ENCODE measurements at regions not wholly inside any gene's neighbourhood (a gene's known extent, or its start where the extent isn't known, plus 50 kb on each side); places are given as distances from the start of the nearest gene placed in this dataset.

DNA sequence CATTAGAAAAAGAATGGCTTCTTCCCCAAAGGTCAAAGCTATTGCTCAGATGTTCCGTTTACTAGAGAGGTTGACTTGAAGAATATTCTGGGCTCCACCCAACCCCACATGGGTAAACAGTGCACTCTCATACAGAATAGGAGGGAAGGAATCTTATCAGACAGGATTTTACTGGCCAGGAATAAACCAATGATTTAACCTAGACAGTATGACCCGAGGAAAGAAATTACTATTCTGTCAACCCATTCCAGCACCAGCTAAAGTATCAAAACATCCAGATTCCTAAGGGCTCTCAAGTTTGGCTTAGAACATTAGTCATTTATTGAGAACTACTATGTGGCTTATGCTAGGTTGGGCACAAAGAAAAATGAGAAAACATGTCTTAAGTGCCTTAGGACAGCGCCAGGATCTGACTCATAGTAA, 493.6 kb upstream of the KLF4 start:
- H3K27me3 ChIP-seq (ENCODE audit: control insufficient read depth, insufficient read depth, low read length) = no peaks in the 10 kb centered on the region
- H3K9ac ChIP-seq (ENCODE audit: low read length) = no peak overlapping the region
- H3K9me3 ChIP-seq (ENCODE audit: control insufficient read depth, low read length) = no peaks in the 10 kb centered on the region
- no peak overlapping the region for H3K4me3 ChIP-seq (ENCODE audit: low read length)
- no peaks in the 10 kb centered on the region for H3K36me3 ChIP-seq (ENCODE audit: control insufficient read depth, insufficient read depth, low read length)
- H3K4me1 ChIP-seq (ENCODE audit: control insufficient read depth, insufficient read depth, low read length) = no peaks in the 10 kb centered on the region

DNA sequence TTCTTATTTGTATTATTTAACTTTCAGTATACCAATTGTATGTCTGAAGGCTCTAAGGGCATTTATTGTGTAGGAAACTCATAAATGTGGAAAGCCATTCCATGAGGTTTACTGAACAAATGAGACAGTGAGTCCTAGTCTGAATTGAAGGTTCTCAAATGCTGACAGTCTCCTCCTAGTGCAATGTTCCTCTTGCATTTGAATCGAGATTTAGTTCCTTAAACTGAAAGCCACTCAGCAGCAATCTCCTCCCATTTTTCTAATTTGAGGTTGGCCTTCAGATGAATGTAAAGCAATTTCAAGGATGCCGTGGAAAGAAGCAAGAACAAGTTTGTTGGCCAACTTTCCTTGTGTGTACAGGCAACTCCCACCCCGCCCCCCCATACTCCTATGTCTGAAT, 493.2 kb upstream of the KLF4 start:
- H3K4me1 ChIP-seq (ENCODE audit: control insufficient read depth, insufficient read depth, low read length) = no peaks in the 10 kb centered on the region
- no peaks in the 10 kb centered on the region for H3K9me3 ChIP-seq (ENCODE audit: control insufficient read depth, low read length)
- H3K27me3 ChIP-seq (ENCODE audit: control insufficient read depth, insufficient read depth, low read length) = no peaks in the 10 kb centered on the region
- H3K36me3 ChIP-seq (ENCODE audit: control insufficient read depth, insufficient read depth, low read length) = no peaks in the 10 kb centered on the region
- H3K9ac ChIP-seq (ENCODE audit: low read length) = no peak overlapping the region
- H3K4me3 ChIP-seq (ENCODE audit: low read length) = no peak overlapping the region

- no peaks in the 10 kb centered on the region for H3K27me3 ChIP-seq (ENCODE audit: control insufficient read depth, insufficient read depth, low read length)
- no peak overlapping the region for H3K4me3 ChIP-seq (ENCODE audit: low read length)
- H3K9ac ChIP-seq (ENCODE audit: low read length) = no peak overlapping the region
- no peaks in the 10 kb centered on the region for H3K36me3 ChIP-seq (ENCODE audit: control insufficient read depth, insufficient read depth, low read length)
- H3K4me1 ChIP-seq (ENCODE audit: control insufficient read depth, insufficient read depth, low read length) = no peaks in the 10 kb centered on the region
- no peaks in the 10 kb centered on the region for H3K9me3 ChIP-seq (ENCODE audit: control insufficient read depth, low read length)
These were observed 492.4 kb upstream of the KLF4 start for GRCh38 chr9:107982001-107982400.

DNA sequence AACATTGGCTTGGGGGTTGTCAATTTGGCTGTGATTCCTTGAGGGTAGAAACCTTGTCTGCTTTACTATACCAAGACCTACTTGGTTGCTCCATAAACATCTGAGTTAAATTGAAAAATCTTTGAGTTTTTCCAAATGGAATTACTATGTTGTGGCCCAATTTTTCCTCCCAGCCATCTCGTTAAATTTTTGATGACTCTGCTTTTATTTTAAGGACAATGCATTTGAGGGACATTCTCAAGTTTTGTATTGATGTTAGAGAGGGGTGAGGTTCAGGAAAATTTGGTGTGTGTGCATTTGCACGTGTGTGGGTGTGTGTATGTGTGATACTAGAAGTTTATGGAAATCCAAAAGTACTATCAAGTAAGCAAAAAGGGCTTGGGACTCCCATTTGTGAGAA, 491.4 kb upstream of the KLF4 start:
- no peaks in the 10 kb centered on the region for H3K27me3 ChIP-seq (ENCODE audit: control insufficient read depth, insufficient read depth, low read length)
- no peak overlapping the region for H3K9ac ChIP-seq (ENCODE audit: low read length)
- peaks cover 9% of the 10 kb centered on the region for H3K4me1 ChIP-seq (ENCODE audit: control insufficient read depth, insufficient read depth, low read length)
- no peaks in the 10 kb centered on the region for H3K9me3 ChIP-seq (ENCODE audit: control insufficient read depth, low read length)
- no peak overlapping the region for H3K4me3 ChIP-seq (ENCODE audit: low read length)
- no peaks in the 10 kb centered on the region for H3K36me3 ChIP-seq (ENCODE audit: control insufficient read depth, insufficient read depth, low read length)

DNA sequence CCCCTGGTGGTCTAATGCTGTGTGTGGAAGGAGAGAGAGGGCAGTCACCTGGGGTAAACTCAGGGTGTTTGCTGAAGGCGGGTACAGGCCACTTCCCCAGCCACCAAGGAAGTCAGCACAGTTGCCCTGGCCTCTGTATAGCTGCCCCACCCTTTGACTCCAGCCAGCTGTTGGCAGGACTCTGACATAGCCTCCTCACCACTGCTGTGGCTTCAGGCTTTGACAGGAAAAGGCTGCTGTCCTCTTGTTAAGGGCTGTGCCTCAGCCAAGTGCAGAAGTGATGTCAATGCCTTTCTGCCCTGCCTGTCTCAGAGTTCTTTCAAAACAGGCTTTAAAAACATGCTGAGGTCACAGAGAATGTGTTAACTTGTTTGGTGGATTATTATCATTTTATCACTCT, 487.2 kb upstream of the KLF4 start:
- Histone ChIP-seq H3K9me3 (ENCODE audit: control insufficient read depth, low read length) (no peaks in the 10 kb centered on the region), H3K9ac (ENCODE audit: low read length) (no peak overlapping the region), H3K4me3 (ENCODE audit: low read length) (no peak overlapping the region), H3K27me3 (ENCODE audit: control insufficient read depth, insufficient read depth, low read length) (no peaks in the 10 kb centered on the region), H3K4me1 (ENCODE audit: control insufficient read depth, insufficient read depth, low read length) (peaks cover 28% of the 10 kb centered on the region), H3K36me3 (ENCODE audit: control insufficient read depth, insufficient read depth, low read length) (no peaks in the 10 kb centered on the region)

- H3K27me3 ChIP-seq (ENCODE audit: control insufficient read depth, insufficient read depth, low read length) = no peaks in the 10 kb centered on the region
- H3K36me3 ChIP-seq (ENCODE audit: control insufficient read depth, insufficient read depth, low read length) = no peaks in the 10 kb centered on the region
- H3K4me3 ChIP-seq (ENCODE audit: low read length) = no peak overlapping the region
- H3K4me1 ChIP-seq (ENCODE audit: control insufficient read depth, insufficient read depth, low read length) = peaks cover 40% of the 10 kb centered on the region
- H3K9ac ChIP-seq (ENCODE audit: low read length) = no peak overlapping the region
- no peaks in the 10 kb centered on the region for H3K9me3 ChIP-seq (ENCODE audit: control insufficient read depth, low read length)
These were observed 485.9 kb upstream of the KLF4 start for GRCh38 chr9:107975426-107976010.

GRCh38 chr9:107973451-107973850, 483.9 kb upstream of the KLF4 start:
- H3K4me1 ChIP-seq (ENCODE audit: control insufficient read depth, insufficient read depth, low read length) = peaks cover 57% of the 10 kb centered on the region
- H3K9me3 ChIP-seq (ENCODE audit: control insufficient read depth, low read length) = no peaks in the 10 kb centered on the region
- no peak overlapping the region for H3K9ac ChIP-seq (ENCODE audit: low read length)
- H3K36me3 ChIP-seq (ENCODE audit: control insufficient read depth, insufficient read depth, low read length) = no peaks in the 10 kb centered on the region
- no peak overlapping the region for H3K4me3 ChIP-seq (ENCODE audit: low read length)
- H3K27me3 ChIP-seq (ENCODE audit: control insufficient read depth, insufficient read depth, low read length) = no peaks in the 10 kb centered on the region

DNA sequence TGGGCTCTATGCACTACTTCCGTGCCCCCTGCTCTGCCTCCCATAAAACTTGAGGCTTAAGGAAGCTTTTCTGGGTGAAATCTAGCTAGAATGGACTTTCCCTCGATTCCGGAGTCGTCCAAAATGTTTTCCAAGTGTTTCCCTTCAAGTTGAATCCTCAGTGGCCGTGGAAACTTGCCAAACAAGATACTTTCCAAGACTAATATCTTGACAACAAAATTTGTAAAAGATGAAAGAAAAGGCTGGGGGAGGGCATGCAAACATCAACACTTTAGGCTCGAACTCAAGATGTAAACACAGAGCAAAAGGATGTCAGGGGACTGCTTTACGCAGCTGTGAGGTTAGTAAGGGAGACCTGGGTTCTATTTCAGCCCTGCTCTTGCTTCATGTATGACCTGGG, 482.8 kb upstream of the KLF4 start:
- no peak overlapping the region for H3K9ac ChIP-seq (ENCODE audit: low read length)
- H3K4me1 ChIP-seq (ENCODE audit: control insufficient read depth, insufficient read depth, low read length) = peaks cover 66% of the 10 kb centered on the region
- H3K27me3 ChIP-seq (ENCODE audit: control insufficient read depth, insufficient read depth, low read length) = no peaks in the 10 kb centered on the region
- H3K36me3 ChIP-seq (ENCODE audit: control insufficient read depth, insufficient read depth, low read length) = no peaks in the 10 kb centered on the region
- H3K9me3 ChIP-seq (ENCODE audit: control insufficient read depth, low read length) = no peaks in the 10 kb centered on the region
- no peak overlapping the region for H3K4me3 ChIP-seq (ENCODE audit: low read length)

GRCh38 chr9:107971241-107971640, 481.7 kb upstream of the KLF4 start:
- Histone ChIP-seq H3K9me3 (ENCODE audit: control insufficient read depth, low read length) (no peaks in the 10 kb centered on the region), H3K4me1 (ENCODE audit: control insufficient read depth, insufficient read depth, low read length) (peaks cover 59% of the 10 kb centered on the region), H3K4me3 (ENCODE audit: low read length) (no peak overlapping the region), H3K9ac (ENCODE audit: low read length) (no peak overlapping the region), H3K36me3 (ENCODE audit: control insufficient read depth, insufficient read depth, low read length) (no peaks in the 10 kb centered on the region), H3K27me3 (ENCODE audit: control insufficient read depth, insufficient read depth, low read length) (no peaks in the 10 kb centered on the region)

GRCh38 chr9:107970726-107971125, 481.2 kb upstream of the KLF4 start:
- Histone ChIP-seq H3K9me3 (ENCODE audit: control insufficient read depth, low read length) (no peaks in the 10 kb centered on the region), H3K27me3 (ENCODE audit: control insufficient read depth, insufficient read depth, low read length) (no peaks in the 10 kb centered on the region), H3K4me3 (ENCODE audit: low read length) (no peak overlapping the region)

GRCh38 chr9:107969727-107970126, 480.2 kb upstream of the KLF4 start:
- no peaks in the 10 kb centered on the region for H3K36me3 ChIP-seq (ENCODE audit: control insufficient read depth, insufficient read depth, low read length)
- no peaks in the 10 kb centered on the region for H3K9me3 ChIP-seq (ENCODE audit: control insufficient read depth, low read length)
- H3K4me3 ChIP-seq (ENCODE audit: low read length) = no peak overlapping the region
- no peak overlapping the region for H3K9ac ChIP-seq (ENCODE audit: low read length)
- H3K4me1 ChIP-seq (ENCODE audit: control insufficient read depth, insufficient read depth, low read length) = peaks cover 54% of the 10 kb centered on the region
- no peaks in the 10 kb centered on the region for H3K27me3 ChIP-seq (ENCODE audit: control insufficient read depth, insufficient read depth, low read length)

More at GRCh38 chr9:107970726-107971125, 481.2 kb upstream of the KLF4 start:
- no peaks in the 10 kb centered on the region for H3K36me3 ChIP-seq (ENCODE audit: control insufficient read depth, insufficient read depth, low read length)
- H3K9ac ChIP-seq (ENCODE audit: low read length) = no peak overlapping the region
- H3K4me1 ChIP-seq (ENCODE audit: control insufficient read depth, insufficient read depth, low read length) = peaks cover 54% of the 10 kb centered on the region

DNA sequence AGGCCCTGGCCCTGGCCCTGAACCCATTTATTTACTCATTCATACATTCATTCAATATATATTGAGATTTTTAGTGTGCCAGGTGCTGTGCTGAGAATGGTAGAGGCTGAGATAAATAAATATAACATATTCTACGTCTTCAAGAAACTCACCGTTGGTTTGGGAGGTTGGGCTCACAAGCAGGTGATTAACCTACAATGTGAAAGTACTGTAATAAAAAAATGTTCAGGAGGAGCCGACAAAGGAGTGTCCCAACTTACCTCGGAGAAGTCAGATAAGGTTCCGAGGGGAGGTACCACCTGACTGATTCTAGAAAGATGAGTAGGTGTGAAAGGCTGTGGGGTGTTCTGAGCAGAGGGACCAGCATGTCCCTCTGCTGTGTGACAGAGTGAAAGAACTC, 479.6 kb upstream of the KLF4 start:
- H3K4me3 ChIP-seq (ENCODE audit: low read length) = no peak overlapping the region
- H3K4me1 ChIP-seq (ENCODE audit: control insufficient read depth, insufficient read depth, low read length) = peaks cover 54% of the 10 kb centered on the region
- no peak overlapping the region for H3K9ac ChIP-seq (ENCODE audit: low read length)
- no peaks in the 10 kb centered on the region for H3K27me3 ChIP-seq (ENCODE audit: control insufficient read depth, insufficient read depth, low read length)
- H3K9me3 ChIP-seq (ENCODE audit: control insufficient read depth, low read length) = no peaks in the 10 kb centered on the region
- no peaks in the 10 kb centered on the region for H3K36me3 ChIP-seq (ENCODE audit: control insufficient read depth, insufficient read depth, low read length)

DNA sequence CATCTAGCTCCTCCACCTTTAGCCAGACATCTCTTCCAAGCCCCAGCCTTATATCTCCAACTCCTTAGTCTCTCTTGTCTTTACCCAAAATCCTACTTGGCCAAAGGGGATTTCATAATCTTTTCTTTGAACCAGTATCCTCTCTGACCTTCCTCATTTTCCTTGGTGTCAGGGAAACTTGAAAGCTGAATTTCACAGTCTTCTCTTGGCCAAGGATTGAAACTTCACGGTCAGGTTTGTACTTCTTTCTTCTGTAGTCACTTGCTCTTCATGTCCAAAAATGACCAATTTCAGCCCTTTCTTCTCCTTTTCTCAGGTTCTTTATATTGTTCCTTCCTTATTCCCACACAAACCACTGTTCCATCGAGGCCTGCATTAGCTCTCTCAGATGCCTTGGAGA, 473.7 kb upstream of the KLF4 start:
- no peaks in the 10 kb centered on the region for H3K9me3 ChIP-seq (ENCODE audit: control insufficient read depth, low read length)
- H3K4me3 ChIP-seq (ENCODE audit: low read length) = no peak overlapping the region
- peaks cover 21% of the 10 kb centered on the region for H3K4me1 ChIP-seq (ENCODE audit: control insufficient read depth, insufficient read depth, low read length)
- H3K27me3 ChIP-seq (ENCODE audit: control insufficient read depth, insufficient read depth, low read length) = no peaks in the 10 kb centered on the region
- H3K9ac ChIP-seq (ENCODE audit: low read length) = no peak overlapping the region
- no peaks in the 10 kb centered on the region for H3K36me3 ChIP-seq (ENCODE audit: control insufficient read depth, insufficient read depth, low read length)

Data from mucosa of stomach (tissue), 1 donor.